ENCODE measurements at regions not wholly inside any gene's neighbourhood (a gene's known extent, or its start where the extent isn't known, plus 50 kb on each side); places are given as distances from the start of the nearest gene placed in this dataset.
"Not testable (repeated sequence)": the region's sequence is repeated elsewhere in the genome, so short reads cannot be mapped to it uniquely, and the experiment has no call there.

- DNase-seq (ENCODE audit: low read depth): no peak
Observed at GRCh38 chr18:1848716-1849115, 722.6 kb downstream of the METTL4 start.

- no peak for DNase-seq (ENCODE audit: low read depth)
Observed at GRCh38 chr18:1849386-1849785, 721.9 kb downstream of the METTL4 start.

GRCh38 chr18:1857281-1857680, 714.0 kb downstream of the METTL4 start:
- DNase-seq (ENCODE audit: low read depth): not testable (repeated sequence)

GRCh38 chr18:1861473-1861872, 709.8 kb downstream of the METTL4 start:
- no peak for DNase-seq (ENCODE audit: low read depth)

GRCh38 chr18:1865869-1866268, 705.4 kb downstream of the METTL4 start:
- DNase-seq (ENCODE audit: low read depth): no peak

DNA sequence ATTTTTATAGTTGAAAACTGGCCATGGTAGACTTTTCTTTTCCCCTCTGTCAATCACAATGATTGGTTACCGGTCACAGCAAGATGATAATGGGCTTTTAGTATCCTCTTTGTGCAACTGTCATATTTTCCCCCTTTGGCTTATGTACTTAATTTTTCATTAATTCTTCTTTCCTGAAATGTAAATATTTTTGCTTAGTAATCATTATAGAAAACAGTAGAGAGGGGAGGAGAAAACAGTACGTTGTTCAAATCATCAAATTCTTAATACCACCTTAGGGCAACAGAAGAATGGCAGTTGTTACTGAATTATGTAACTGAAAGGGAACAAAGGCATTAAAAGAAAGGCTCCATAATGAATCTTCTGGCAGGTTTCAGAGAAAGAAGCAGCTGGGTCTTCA, 699.0 kb downstream of the METTL4 start:
- DNase-seq (ENCODE audit: low read depth): no peak

GRCh38 chr18:1875219-1875618, 696.1 kb downstream of the METTL4 start:
- DNase-seq (ENCODE audit: low read depth): no peak

DNA sequence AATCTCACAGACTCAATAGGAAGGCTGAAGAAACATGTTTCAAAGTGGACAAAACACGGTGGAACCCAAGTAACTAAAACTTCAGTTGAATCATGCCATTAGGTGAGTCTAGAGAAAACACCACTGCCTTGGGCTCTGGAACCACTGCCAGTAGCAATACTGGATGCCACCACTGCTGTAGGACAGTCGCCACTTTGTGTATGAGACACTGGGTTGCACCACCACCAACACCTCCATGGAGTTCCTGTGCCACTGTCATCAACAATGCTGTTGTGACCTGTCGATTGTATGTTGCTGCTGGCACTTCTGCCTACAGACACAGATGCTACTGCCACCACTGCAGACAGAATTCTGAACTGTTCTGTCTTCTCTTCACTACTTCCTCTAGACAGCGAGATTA, 686.7 kb downstream of the METTL4 start:
- no peak for DNase-seq (ENCODE audit: low read depth)

GRCh38 chr18:1891641-1892040, 679.7 kb downstream of the METTL4 start:
- DNase-seq (ENCODE audit: low read depth): no peak

DNA sequence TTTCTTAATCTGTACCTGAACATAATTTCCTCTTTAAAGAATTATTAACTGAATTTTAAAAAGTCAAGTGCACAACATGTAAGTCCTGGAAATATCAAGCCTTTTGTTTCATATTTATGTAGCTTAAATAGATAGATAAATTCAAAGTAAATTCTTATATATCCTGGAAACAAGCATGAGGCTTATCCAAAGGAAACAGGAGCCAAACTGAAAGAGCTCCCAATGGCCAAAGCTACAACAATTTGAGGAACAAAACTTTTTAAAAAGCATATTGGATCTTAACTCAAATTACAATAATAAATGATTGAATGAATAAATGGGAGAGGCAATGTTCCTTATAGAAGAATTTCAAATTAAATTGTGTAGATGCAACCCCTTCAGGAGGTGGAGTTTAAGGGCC, 679.1 kb downstream of the METTL4 start:
- no peak for DNase-seq (ENCODE audit: low read depth)

DNA sequence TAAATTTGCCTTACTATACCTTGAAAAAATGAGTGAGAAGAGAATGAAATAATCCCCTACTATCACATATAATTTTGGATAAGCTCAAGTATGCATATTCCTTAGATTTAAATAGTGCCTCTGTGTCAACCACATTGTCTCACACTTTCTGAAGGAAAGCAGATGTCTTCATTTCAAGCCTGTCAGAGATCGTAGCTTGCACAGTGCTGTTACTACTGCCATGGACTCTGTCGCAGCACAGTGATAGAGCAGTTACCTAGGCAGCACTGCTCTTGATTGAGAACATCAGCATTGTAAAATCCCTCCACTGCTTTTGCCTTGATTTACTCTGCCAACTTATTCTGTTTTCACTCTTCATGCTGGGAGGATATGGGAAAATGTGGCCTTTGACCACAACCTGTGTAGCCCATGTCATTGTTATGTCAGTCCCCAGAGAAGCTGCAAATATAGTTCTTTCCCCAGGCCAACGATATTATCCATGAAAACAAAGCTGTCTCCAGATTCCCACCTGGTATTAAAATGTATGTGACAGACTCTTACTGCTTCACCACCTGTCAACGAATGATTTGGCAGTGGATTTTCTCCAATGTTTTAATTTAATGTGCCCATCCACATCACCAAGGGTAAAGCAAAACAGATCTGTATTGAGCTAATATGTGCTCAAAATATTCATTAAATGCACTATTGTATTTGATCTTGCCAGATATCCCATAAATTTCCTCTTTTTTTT, 675.7 kb downstream of the METTL4 start:
- DNase-seq (ENCODE audit: low read depth): no peak

DNA sequence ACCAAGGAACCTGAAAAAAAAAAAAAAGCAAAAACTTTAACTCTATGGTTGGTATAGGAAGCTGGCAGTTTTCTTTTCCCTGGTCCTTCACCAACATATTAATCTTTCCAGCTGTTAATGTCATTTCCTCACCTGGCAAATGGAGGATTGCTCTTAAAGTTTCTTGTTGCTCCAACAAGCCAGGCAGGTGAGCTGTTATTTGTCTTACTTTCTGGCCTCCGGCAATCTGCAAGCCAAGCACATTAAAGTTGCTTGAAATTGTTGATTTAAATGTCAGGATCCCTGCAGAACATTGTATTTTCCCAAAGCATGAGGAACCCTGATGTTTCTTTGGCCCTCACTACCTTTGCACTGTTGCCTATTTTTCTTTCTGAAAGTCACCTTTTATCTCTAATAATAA, 664.9 kb downstream of the METTL4 start:
- no peak for DNase-seq (ENCODE audit: low read depth)

DNA sequence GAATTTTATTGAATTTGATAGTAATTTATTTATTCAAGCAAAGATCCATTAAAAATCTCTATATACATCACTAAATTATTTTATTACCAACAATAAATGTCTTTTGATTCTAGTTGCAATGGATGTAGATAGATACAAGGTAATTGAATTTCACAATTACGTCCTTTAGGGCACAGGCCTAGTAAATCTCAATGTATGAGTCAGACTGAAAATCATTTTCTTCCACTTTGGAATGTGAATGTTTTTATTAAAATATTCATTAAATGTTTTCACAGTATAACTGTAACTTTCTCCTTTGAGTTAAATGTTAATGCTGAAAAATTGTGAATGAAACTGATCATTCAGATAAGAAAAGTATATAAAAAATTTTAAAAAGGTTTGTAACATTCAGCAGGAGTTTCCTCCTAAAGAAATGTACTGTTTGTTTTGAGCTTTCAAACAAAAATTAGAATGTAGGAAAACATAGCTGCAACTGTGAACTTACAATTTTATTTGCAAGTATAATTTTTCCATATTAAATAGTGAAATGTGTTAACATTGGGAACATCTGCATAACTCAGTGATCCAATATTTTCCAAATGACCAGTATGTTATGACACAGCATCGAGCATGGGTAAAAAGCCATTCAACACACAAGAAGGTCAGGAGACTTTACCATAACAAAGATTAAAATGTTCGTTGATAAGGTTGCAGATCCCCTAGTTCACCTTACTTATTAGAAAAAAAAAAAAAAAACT, 663.7 kb downstream of the METTL4 start:
- DNase-seq (ENCODE audit: low read depth): no peak

GRCh38 chr18:1914489-1914888, 656.8 kb downstream of the METTL4 start:
- no peak for DNase-seq (ENCODE audit: low read depth)

- DNase-seq (ENCODE audit: low read depth): no peak
Observed at GRCh38 chr18:1916869-1917523, 654.3 kb downstream of the METTL4 start.

DNA sequence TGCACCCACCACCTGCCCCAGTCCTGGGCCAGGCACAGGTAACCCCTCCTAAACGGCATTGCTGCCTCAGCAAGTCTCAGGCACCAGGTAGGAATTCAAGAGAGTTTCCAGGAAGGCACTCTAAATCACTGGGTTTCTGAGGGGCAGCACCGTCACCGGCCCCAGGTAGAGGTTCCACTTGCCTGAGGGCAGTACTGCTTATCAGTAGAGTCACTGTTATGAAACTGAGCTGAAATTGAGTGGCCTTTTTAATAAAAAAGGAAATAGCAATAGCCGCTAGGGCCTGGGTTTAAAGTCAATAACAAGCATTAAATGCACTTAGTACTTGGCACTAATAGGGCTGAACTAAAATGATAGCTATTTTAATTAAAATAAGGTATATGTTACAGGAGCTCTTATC, 653.7 kb downstream of the METTL4 start:
- DNase-seq (ENCODE audit: low read depth): no peak

GRCh38 chr18:1922066-1922465, 649.2 kb downstream of the METTL4 start:
- DNase-seq (ENCODE audit: low read depth): no peak

GRCh38 chr18:1928711-1929110, 642.6 kb downstream of the METTL4 start:
- no peak for DNase-seq (ENCODE audit: low read depth)

DNA sequence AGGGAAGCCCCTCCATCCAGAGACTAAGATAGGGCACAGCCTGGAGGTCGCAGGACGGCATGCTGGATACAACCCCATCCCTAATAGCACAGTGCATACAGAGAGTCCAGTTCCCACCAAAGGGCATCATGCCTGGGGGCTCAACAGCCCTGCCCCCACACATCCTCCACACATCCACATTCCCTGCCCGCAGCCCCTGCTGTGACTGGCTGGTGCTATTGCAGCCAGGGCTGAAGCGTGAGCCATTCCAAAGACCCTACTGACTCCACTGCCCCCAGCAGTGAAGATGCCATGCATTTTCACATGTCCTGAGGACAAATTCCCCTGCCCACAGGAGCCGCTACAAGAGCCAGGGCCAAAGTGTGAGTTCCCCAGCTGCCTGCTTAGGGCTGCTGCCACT, 641.6 kb downstream of the METTL4 start:
- DNase-seq (ENCODE audit: low read depth): no peak

DNA sequence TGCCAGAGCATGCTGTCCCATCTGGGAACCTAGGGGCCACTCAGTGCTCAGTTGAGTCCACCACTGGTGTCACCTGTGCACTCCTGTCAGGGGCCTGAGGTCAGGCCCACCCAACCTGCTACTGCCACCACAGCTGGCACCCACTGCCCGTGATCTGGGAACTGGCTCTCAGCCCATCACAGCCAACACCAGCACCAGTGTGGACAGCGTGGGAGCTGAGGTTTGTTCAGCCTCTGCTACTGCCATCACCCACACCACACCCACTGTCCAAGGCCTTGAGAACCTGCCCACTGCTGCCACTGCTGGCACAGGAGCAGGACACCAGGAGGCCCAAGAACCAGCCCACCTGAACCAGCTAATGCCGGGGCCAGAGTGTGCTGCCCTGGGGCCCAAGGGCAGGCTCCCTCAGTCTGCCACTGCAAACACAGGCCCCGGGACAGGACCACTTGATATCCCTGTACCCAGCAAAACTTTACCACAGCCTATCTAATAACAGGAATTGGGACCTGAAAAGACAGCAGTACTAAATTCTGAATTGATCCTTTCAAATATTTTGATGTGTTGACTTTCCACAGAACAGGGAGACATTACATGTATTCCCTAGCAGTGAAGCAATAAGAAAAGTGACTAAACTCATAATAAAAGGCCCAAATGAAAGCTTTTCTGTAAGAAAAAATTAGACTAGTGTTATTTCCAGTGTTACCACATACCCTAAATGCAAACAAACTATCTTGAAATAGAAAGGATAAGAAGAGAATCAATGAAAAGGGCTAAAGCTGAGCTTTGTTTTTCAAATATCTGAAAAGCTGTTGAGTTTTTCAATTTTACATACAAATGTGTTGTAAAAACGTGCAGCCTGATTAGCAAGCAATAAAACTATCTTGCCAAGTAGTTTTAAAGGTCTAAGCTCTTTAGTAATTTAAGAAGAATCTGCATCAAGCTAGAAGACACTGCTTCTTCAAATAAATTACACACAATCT, 640.7 kb downstream of the METTL4 start:
- DNase-seq (ENCODE audit: low read depth): no peak

DNA sequence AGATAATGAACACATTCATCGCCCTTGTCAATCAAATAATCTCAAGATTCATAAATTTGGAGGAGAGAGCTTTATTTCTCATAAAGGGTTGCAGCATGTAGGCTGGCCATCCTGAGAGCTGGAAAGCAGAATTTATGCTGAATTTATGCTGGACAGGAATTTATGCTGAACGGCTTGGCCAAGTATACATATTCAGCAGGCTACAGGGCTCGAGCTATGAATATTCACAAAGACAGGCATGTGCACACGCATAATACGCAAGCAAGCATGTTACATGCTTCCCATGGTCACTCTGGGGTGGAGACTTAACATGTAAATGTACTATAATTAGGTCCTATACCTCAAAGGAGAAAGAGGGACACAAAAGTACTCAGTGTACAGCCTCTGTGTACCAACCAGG, 618.8 kb downstream of the METTL4 start:
- no peak for DNase-seq (ENCODE audit: low read depth)

Measured in stromal cell of bone marrow (primary cell).